ENCODE measurements at regions not wholly inside any gene's neighbourhood (a gene's known extent, or its start where the extent isn't known, plus 50 kb on each side); places are given as distances from the start of the nearest gene placed in this dataset.
"Not testable (repeated sequence)": the region's sequence is repeated elsewhere in the genome, so short reads cannot be mapped to it uniquely, and the experiment has no call there.

DNA sequence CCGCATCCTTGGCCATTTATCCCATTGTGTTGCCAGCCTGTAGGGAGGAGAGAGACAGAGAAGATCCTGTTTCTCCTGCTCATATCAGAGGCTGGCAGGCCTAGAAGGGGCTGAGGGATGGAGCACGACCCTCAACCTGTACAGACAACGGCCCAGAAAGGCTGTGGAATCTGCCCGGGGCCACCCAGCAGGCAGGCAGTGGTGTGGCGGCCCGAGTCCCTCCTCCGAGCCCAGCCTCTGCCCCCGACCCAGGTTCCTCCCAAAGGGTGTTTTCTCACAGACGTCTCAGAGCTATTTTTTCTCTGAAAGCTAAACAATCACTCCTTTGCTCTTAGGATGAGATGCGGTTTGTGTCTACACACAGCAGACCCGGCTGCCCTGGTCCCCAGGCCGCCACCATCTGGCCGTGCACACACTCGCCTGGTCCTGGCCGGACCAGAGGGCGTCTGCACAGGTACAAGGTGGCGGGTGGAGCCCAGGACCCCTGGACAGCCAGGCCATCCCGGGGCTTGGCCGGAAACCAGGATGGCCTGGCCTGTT lies 69.3 kb downstream of the FOXL3 start:
- Histone ChIP-seq H3K9me3 (no peaks in the 10 kb centered on the region), H3K36me3 (no peaks in the 10 kb centered on the region), H3K27me3 (no peaks in the 10 kb centered on the region), H3K4me1 (peaks cover 0 to 13% (median 0%) of the 10 kb centered on the region in 3 donors), H3K27ac (no peak overlapping the region), H3K4me3 (no peak overlapping the region)
- DNase-seq: peak in 2 of 6 donors; percentile 31 to 51
- intact Hi-C loops (cut with DNase I): no loop called here
- no peak for FAIRE-seq
- 87 to 89% methylated on average over 19 of the region's 19 CpGs for WGBS, 2 donors
- no peak for ATAC-seq
- TF ChIP-seq, protein P1, sequence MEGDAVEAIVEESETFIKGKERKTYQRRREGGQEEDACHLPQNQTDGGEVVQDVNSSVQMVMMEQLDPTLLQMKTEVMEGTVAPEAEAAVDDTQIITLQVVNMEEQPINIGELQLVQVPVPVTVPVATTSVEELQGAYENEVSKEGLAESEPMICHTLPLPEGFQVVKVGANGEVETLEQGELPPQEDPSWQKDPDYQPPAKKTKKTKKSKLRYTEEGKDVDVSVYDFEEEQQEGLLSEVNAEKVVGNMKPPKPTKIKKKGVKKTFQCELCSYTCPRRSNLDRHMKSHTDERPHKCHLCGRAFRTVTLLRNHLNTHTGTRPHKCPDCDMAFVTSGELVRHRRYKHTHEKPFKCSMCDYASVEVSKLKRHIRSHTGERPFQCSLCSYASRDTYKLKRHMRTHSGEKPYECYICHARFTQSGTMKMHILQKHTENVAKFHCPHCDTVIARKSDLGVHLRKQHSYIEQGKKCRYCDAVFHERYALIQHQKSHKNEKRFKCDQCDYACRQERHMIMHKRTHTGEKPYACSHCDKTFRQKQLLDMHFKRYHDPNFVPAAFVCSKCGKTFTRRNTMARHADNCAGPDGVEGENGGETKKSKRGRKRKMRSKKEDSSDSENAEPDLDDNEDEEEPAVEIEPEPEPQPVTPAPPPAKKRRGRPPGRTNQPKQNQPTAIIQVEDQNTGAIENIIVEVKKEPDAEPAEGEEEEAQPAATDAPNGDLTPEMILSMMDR (IDR thresholded peaks at IDR 0.05): no peak

DNA sequence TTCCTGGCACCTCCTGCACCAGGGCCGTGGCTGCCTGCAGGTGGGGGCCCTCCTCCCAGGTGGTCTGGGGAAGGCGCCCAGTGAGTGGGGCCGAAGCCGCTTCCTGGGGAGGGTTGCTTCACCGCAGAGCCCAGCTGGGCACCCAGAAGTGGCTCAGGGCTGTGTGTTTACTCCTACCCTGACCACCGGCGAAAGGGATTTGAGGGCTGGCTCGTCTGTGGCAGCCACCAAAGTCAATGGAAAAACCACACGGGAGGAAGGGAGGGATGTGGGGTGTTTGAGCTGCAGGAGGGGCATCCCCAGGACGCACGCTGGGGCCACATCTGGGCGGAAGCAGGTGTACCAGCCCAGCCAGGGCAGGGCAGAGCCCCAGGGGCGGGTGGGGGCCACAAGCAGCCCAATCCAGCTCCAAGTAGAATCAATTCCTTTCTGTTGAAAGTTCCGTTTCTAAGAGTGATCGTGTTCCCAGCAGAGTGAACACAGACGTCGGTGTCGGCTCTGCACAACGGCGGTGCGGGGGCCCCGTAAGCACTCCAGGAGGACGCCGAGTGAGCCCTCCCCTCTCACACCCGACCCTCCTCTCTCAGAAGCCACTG lies 69.9 kb downstream of the FOXL3 start:
- FAIRE-seq (no peak), ATAC-seq (no peak), DNase-seq (peak in 3 of 6 donors; percentile 8 to 63 (median 35))
- peaks cover 0 to 13% (median 0%) of the 10 kb centered on the region in 3 donors for H3K4me1 ChIP-seq
- intact Hi-C loops (cut with DNase I): loop anchor here in 2 of 3 donors (10.0 kb wide), 2 partner anchors 135 to 145 kb away; no protein-coding TSS in a partner anchor
- H3K36me3 ChIP-seq: no peaks in the 10 kb centered on the region
- no peak overlapping the region for H3K4me3 ChIP-seq
- H3K27ac ChIP-seq: no peak overlapping the region
- 87 to 89% methylated on average over 25 of the region's 25 CpGs for WGBS, 2 donors
- no peaks in the 10 kb centered on the region for H3K9me3 ChIP-seq
- no peaks in the 10 kb centered on the region for H3K27me3 ChIP-seq
- TF ChIP-seq, protein P1 (IDR thresholded peaks at IDR 0.05): no peak

DNA sequence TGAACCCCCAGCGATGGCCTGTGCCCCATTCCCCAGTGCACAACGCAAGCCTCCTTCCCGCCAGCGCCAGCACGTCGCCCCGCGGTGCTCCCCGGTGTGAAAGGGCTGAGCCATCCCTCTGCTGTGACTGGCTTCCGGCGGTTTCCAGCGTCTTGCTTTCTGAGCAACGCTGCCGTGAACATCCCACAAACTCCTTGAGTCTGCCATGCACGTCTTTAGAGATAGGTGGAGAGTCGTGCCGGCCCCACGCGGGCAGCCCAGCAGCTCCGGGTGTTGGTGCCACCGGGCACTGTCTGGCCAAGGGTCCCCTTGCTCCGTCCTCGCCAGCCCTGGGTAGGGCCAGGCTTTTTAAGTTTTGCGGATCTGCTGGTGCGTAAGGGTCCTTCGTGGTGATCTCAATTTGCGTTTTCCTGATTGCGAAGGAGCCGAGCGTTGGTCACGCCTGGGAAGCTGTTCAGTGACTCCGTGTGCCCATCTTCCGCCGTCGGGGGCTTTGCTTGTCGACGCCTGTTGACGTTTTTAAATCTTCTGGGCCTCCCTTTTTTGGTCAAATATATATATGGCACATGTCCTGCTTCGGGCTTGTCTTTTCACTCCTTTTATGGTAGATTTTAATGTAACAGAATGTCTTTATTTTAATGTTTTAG lies 70.6 kb downstream of the FOXL3 start:
- H3K36me3 ChIP-seq: no peaks in the 10 kb centered on the region
- no peak overlapping the region for H3K4me3 ChIP-seq
- DNase-seq: peak in 3 of 6 donors; percentile 23 to 46 (median 45)
- H3K27me3 ChIP-seq: no peaks in the 10 kb centered on the region
- H3K9me3 ChIP-seq: no peaks in the 10 kb centered on the region
- intact Hi-C loops (cut with DNase I): loop anchor here in 2 of 3 donors (10.0 kb wide), 2 partner anchors 134 to 144 kb away; no protein-coding TSS in a partner anchor
- no peak overlapping the region for H3K27ac ChIP-seq
- no peak for FAIRE-seq
- TF ChIP-seq, protein P1 (IDR thresholded peaks at IDR 0.05): no peak
- no peak for ATAC-seq
- WGBS, 2 donors: 92% methylated on average over 39 of the region's 39 CpGs
- peaks cover 0 to 13% (median 0%) of the 10 kb centered on the region in 3 donors for H3K4me1 ChIP-seq

DNA sequence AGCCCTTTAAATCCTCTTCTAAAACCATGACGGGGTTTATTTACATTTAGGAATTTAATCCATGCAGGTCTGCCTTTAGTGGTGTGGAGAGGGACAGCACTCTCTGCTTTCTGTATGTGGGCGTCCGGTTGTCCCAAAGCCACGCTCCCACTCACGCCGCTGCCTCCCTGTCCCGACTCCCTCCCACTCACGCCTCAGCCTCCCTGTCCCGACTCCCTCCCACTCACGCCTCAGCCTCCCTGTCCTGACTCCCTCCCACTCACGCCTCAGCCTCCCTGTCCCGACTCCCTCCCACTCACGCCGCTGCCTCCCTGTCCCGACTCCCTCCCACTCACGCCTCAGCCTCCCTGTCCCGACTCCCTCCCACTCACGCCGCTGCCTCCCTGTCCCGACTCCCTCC lies 71.2 kb downstream of the FOXL3 start:
- H3K27ac ChIP-seq, FAIRE-seq, H3K36me3 ChIP-seq, ATAC-seq, H3K9me3 ChIP-seq, H3K27me3 ChIP-seq, H3K4me3 ChIP-seq: not testable (repeated sequence)
- intact Hi-C loops (cut with DNase I): loop anchor here in 2 of 3 donors (10.0 kb wide), 2 partner anchors 134 to 144 kb away; no protein-coding TSS in a partner anchor
- H3K4me1 ChIP-seq: peaks cover 0 to 13% (median 0%) of the 10 kb centered on the region in 3 donors
- DNase-seq: peak in 3 of 6 donors; percentile 5 to 36 (median 34)
- 79 to 87% methylated on average over 11 to 12 of the region's 20 CpGs for WGBS, 2 donors

DNA sequence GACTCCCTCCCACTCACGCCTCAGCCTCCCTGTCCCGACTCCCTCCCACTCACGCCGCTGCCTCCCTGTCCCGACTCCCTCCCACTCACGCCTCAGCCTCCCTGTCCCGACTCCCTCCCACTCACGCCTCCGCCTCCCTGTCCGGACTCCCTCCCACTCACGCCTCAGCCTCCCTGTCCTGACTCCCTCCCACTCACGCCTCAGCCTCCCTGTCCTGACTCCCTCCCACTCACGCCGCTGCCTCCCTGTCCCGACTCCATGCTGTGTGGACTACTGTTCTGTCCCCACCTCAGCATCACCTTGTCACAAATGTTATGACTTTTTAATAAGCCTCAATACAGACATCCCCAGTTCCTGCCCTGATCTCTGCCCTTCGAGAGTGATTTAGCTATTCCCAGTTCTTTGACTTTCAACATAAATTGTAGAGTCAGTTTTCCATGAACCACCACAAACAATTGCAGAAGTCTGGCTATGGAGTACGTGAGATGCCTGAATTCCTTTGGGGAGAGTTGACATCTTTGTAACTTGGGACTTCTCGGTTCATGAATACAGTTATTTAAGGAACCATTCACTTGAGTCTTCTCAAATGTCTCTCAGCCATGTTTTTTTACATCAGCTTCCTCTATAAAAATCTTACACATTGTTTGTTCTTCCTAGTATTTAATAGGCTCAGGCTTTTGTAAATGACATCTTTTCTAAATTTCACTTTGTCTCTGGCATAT lies 71.9 kb downstream of the FOXL3 start:
- no peak for FAIRE-seq
- TF ChIP-seq, protein P1 (IDR thresholded peaks at IDR 0.05): no peak
- peaks cover 0 to 13% (median 0%) of the 10 kb centered on the region in 3 donors for H3K4me1 ChIP-seq
- no peak for ATAC-seq
- peak in 2 of 6 donors; percentile 2 to 13 for DNase-seq
- H3K27me3 ChIP-seq: no peaks in the 10 kb centered on the region
- intact Hi-C loops (cut with DNase I): loop anchor here in 2 of 3 donors (10.0 kb wide), 2 partner anchors 133 to 143 kb away; no protein-coding TSS in a partner anchor
- H3K9me3 ChIP-seq: no peaks in the 10 kb centered on the region
- peak overlapping the region in 2 of 4 donors; percentile 20 to 28 for H3K4me3 ChIP-seq
- H3K27ac ChIP-seq: peak overlapping the region in 3 of 4 donors; percentile 27 to 41 (median 29)
- H3K36me3 ChIP-seq: no peaks in the 10 kb centered on the region
- 84 to 92% methylated on average over 7 to 11 of the region's 18 CpGs for WGBS, 2 donors
